Adrenal gland (tissue), 9 donors: ENCODE measurements at regions not wholly inside any gene's neighbourhood (a gene's known extent, or its start where the extent isn't known, plus 50 kb on each side); places are given as distances from the start of the nearest gene placed in this dataset.

Source experiments
- DNase-seq, 7 donors: peaks; one replicate each; pipeline ENCODE4 v3.0.0-alpha.2; 2019 to 2020
- H3K27ac ChIP-seq, 5 donors: fragments of 200-600 bp; sonication (generic) in 4 of 5; 1 replicate in 3 of 5; 2 replicates in 2 of 5; pipeline versions ENCODE4 v1.5.1 to v1.8.0; 2016 to 2020; ENCODE audit warnings: mild to moderate bottlenecking in 1 of 5
- H3K27me3 ChIP-seq: fragments of 200-600 bp; 2 replicates; pipeline ENCODE4 v1.8.0; 2021
- H3K36me3 ChIP-seq, 2 donors: fragments of 200-600 bp; replicated peaks in 1 of 2; 1 replicate in 1 of 2; 2 replicates in 1 of 2; pipeline versions ENCODE4 v1.5.1 to v1.8.0; 2018 to 2022
- H3K4me1 ChIP-seq, 2 donors: fragments of 200-600 bp; replicated peaks in 1 of 2; 1 replicate in 1 of 2; 2 replicates in 1 of 2; pipeline versions ENCODE4 v1.5.1 to v1.8.0; 2018 to 2021
- H3K4me3 ChIP-seq, 4 donors: fragments of 200-600 bp; sonication (generic) in 3 of 4; one replicate each; pipeline ENCODE4 v1.5.1; 2016 to 2018
- H3K9me3 ChIP-seq, 3 donors: fragments of 200-600 bp; sonication (generic) in 1 of 3; replicated peaks in 1 of 3; 1 replicate in 2 of 3; 2 replicates in 1 of 3; pipeline versions ENCODE4 v1.5.1 to v1.8.0; 2016 to 2021
- POLR2A ChIP-seq, 2 donors: fragments of 450-650 bp; IDR thresholded peaks; one replicate each; pipeline ENCODE4 v1.6.1; 2017; ENCODE audit warnings: antibody characterized with exemption in 2 of 2, mild to moderate bottlenecking in 2 of 2, moderate library complexity in 1 of 2
- WGBS, 4 donors: extraction: QIAGEN DNeasy Blood & Tissue Kit in 2 of 4; methylation state at CpG; one replicate each; pipeline versions ENCODE4 v1.1.5 to v1.1.7; 2013 to 2017; 5-methylcytosine and 5-hydroxymethylcytosine counted together
- intact Hi-C, 2 donors: fragments of 100-400 bp; cut with DNase I; formaldehyde crosslinking; loops; one replicate each; pipeline versions ENCODE4 v1.14.1 to v1.15.0; 2022 to 2023
- TF ChIP-seq, protein P1 (sequence below), 6 experiments: fragments of 450-650 bp in 4 of 6; fragments of 200-600 bp in 2 of 6; sonication (generic) in 1 of 6; IDR thresholded peaks; 1 replicate in 5 of 6; 2 replicates in 1 of 6; pipeline versions ENCODE4 v1.5.1 to v1.8.0; 2016 to 2021; ENCODE audit warnings: antibody characterized with exemption in 6 of 6, mild to moderate bottlenecking in 2 of 6, moderate library complexity in 1 of 6
- donor health status: healthy with polysubstance abuse.
- donor health status: Bipolar disorder and iron deficiency.
- donor health status: DM: yes; HTN: yes; CAD: no.
- donor health status: DM: no; HTN: no; CAD: no.
- donor health status: DM: no; HTN: no; CAD: no.

DNA sequence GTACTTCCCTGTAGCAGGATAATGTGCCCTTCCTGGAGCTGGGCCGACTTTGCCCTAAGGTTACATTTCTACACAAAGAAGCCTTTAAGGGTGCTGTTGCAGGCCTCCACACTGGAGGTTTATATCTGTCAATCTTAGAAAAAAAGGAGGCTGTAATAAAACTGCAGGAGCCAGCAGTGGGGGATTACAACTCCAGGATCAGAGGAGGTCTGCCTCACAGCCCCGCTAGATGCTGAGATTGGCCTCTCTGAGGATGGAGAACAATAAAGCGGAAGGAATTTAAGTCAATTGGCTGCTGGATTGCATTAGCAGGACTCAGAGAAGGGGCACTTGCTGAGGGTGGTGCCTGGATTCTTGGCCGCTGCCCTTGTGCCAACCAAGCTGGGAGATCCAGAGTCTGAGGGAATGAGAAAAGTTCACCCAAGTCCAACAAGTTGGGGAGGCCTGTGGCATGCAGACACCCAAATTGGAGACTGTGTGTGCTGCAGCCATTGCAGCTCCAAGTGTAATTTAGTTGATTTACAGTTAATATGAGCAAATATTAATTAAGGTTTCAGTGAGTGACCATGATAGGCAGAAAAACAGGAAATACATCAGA lies 99.0 kb upstream of the SSBP2 start:
- Histone ChIP-seq H3K4me3 (no peak overlapping the region), H3K27ac (no peak overlapping the region), H3K27me3 (no peaks in the 10 kb centered on the region), H3K36me3 (no peaks in the 10 kb centered on the region), H3K4me1 (peaks cover 14 to 23% of the 10 kb centered on the region in 2 donors), H3K9me3 (no peaks in the 10 kb centered on the region)
- TF ChIP-seq, protein P1, sequence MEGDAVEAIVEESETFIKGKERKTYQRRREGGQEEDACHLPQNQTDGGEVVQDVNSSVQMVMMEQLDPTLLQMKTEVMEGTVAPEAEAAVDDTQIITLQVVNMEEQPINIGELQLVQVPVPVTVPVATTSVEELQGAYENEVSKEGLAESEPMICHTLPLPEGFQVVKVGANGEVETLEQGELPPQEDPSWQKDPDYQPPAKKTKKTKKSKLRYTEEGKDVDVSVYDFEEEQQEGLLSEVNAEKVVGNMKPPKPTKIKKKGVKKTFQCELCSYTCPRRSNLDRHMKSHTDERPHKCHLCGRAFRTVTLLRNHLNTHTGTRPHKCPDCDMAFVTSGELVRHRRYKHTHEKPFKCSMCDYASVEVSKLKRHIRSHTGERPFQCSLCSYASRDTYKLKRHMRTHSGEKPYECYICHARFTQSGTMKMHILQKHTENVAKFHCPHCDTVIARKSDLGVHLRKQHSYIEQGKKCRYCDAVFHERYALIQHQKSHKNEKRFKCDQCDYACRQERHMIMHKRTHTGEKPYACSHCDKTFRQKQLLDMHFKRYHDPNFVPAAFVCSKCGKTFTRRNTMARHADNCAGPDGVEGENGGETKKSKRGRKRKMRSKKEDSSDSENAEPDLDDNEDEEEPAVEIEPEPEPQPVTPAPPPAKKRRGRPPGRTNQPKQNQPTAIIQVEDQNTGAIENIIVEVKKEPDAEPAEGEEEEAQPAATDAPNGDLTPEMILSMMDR (IDR thresholded peaks at IDR 0.05): no peak
- no peak for TF ChIP-seq POLR2A (IDR thresholded peaks at IDR 0.05)
- WGBS, 4 donors: 89 to 94% (median 92%) methylated on average over 4 of the region's 4 CpGs
- no peak for DNase-seq
- intact Hi-C loops: loop anchor here (5.0 to 10.0 kb wide), 8 partner anchors 53 to 425 kb away; partner anchors contain the start of genes SSBP2 (in 2 of the 2) and ATG10 (in 1 of the 2)

- DNase-seq: peak in 1 of 7 donors; percentile 13
- Histone ChIP-seq H3K27me3 (no peaks in the 10 kb centered on the region), H3K4me1 (peaks cover 14 to 23% of the 10 kb centered on the region in 2 donors), H3K27ac (no peak overlapping the region), H3K9me3 (no peaks in the 10 kb centered on the region), H3K36me3 (no peaks in the 10 kb centered on the region), H3K4me3 (no peak overlapping the region)
- intact Hi-C loops: loop anchor here (5.0 to 10.0 kb wide), 2 partner anchors 51 to 54 kb away; no protein-coding TSS in a partner anchor
- TF ChIP-seq, protein P1 (IDR thresholded peaks at IDR 0.05): no peak
- TF ChIP-seq POLR2A (IDR thresholded peaks at IDR 0.05): no peak
- WGBS, 4 donors: 15 to 35% (median 25%) methylated on average over 1 of the region's 1 CpG
Observed at GRCh38 chr5:81848362-81848880, 97.5 kb upstream of the SSBP2 start.

DNA sequence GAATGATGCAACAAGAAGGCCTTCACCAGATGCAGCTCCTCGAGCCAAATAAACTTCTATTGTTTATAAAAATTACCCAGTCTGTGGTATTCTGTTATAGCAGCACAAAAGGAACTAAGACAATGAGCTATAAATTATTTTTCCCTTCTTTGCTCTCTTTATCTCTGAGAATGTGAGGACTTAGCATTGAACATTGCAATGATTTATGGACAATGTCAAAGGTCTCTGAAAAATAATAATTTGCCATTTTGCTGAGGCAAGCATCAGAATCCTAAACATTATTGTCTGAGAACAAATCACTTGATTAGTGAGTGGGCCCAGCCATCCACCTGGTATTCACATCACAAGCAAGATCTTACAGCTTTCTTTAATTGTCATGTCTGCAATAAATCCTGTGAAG lies 95.4 kb upstream of the SSBP2 start:
- WGBS, 4 donors: 33 to 57% (median 44%) methylated on average over 1 of the region's 1 CpG
- Histone ChIP-seq H3K27ac (no peak overlapping the region), H3K4me3 (no peak overlapping the region), H3K36me3 (no peaks in the 10 kb centered on the region), H3K9me3 (no peaks in the 10 kb centered on the region), H3K4me1 (peaks cover 7 to 13% of the 10 kb centered on the region in 2 donors), H3K27me3 (no peaks in the 10 kb centered on the region)
- intact Hi-C loops: loop anchor here (5.0 to 10.0 kb wide), 2 partner anchors 49 to 52 kb away; no protein-coding TSS in a partner anchor
- TF ChIP-seq, protein P1 (IDR thresholded peaks at IDR 0.05): no peak
- no peak for TF ChIP-seq POLR2A (IDR thresholded peaks at IDR 0.05)
- DNase-seq: no peak

DNA sequence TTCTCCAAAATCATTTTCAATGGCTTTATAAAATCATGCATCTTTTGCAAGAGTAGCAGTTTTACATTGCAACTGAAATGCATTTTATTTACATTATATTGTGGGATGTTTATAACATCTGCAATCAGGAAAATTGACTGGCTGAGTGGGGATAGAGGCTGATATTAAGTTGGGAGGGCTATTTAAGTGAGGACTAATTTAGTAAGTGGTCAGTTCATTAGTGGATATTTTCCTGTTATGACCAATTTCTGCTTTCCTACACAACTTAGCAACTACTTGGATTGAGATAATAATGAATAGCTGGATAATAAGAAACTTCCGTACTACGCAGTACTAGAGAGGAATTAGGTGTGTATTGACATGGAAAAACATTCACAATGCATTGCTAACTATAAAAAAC lies 92.9 kb upstream of the SSBP2 start:
- H3K4me1 ChIP-seq: no peaks in the 10 kb centered on the region
- no peak for TF ChIP-seq POLR2A (IDR thresholded peaks at IDR 0.05)
- TF ChIP-seq, protein P1 (IDR thresholded peaks at IDR 0.05): no peak
- WGBS, 4 donors: 89 to 96% (median 94%) methylated on average over 2 of the region's 2 CpGs
- no peaks in the 10 kb centered on the region for H3K27me3 ChIP-seq
- no peak overlapping the region for H3K27ac ChIP-seq
- intact Hi-C loops: loop anchor here in 1 of 2 donors (10.0 kb wide), 1 partner anchor 49 kb away; no protein-coding TSS in a partner anchor
- no peak overlapping the region for H3K4me3 ChIP-seq
- no peak for DNase-seq
- no peaks in the 10 kb centered on the region for H3K9me3 ChIP-seq
- H3K36me3 ChIP-seq: no peaks in the 10 kb centered on the region
